AG20443 (cell line): ENCODE measurements at regions not wholly inside any gene's neighbourhood (a gene's known extent, or its start where the extent isn't known, plus 50 kb on each side); places are given as distances from the start of the nearest gene placed in this dataset.

Experiments
- DNase-seq: peaks from one replicate; pipeline ENCODE4 v3.0.0; 2012; ENCODE audit warnings: low spot score, mixed read lengths

DNA sequence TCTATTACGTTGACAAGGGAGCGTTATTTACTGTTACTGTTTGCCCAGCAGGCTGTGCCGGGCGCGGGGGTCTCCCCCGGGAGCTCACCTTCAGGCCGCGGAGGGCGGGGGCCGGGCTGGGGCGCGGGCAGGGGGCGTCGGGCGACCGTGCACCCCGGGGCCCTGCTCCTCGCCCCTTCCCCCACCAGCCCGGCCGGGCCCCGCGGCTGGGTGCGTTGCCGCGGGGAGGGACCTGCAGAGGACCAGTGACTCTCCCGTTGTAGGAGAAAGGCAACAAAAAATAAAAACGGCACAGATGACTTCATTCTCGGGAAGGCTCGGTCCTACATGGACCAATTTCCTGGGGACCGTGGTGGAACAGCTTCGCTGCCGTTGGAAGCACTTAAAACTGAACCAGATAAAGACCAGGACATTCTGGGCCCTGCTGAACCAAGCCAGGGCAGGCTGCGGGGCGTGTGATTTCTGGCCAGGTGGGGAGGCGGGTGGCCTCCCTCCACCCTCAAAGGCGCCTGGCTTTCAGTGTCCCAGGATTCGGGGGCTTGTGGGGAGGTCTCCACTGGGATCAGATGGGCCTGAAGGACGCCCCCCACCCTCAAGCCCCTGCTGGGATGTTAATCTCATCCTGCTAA lies 57.4 kb downstream of the IGLL1 start:
- peak; percentile 48 for DNase-seq

DNA sequence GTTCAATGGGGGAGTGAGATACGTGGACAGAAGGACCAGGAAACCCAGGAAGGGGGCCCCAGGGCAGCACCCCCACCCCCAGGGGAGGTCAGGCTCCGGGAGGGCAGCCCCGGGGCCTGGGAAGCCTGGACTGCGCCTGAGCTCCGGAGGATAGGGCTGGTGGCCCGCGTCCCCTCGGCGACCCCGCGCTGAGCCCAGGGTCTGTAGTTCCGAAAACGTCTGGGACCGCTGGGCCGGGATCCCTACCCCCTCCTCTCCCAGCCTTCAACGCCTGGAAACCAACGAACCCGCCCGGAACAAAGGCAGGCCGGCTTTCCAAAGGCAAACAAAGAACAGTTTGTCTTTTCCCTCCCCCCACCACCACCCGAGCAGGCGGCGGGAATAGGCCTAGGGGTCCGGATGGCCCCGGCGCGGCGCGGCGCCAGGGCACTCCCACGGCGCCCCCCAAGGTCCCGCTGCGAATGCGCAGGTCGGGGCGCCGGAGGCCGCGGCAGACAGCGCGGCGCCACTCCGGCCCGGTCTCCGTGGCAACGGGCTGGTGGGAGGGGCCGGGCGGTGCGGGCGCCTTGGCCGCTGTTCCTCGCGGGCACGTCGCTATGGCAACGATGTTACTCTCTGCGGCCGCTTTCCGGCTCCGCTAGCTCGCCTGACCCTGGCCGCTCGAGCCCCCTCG lies 58.5 kb downstream of the IGLL1 start:
- DNase-seq: peak; percentile 99

DNA sequence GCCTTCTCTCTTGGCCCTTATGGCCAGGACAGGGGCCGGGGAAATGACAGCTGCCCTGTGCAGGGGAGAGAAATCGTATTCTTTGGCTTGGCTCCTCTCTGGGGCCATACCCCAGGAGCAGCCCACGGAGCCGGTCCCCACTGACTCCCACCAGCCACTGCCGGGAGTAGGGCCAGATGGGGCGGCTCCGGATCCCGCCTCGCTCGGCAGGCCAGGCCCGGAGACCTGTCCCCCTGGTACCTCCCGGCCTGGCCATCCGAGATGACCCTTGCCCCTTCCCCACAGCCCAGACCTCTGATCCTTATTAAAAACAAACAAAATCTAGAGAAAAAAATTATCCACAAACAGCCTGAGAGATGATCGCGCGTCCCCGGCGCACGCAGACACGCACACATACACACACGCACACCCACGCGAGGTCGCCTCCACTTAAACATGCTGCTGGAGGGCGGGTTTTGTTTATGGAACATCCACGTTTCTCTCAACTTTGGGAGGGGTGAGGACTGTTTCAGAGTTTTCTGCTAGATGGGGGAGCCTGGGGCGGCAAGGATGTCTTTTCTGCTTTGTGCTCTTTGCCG lies 59.1 kb downstream of the IGLL1 start:
- peak; percentile 48 for DNase-seq

DNA sequence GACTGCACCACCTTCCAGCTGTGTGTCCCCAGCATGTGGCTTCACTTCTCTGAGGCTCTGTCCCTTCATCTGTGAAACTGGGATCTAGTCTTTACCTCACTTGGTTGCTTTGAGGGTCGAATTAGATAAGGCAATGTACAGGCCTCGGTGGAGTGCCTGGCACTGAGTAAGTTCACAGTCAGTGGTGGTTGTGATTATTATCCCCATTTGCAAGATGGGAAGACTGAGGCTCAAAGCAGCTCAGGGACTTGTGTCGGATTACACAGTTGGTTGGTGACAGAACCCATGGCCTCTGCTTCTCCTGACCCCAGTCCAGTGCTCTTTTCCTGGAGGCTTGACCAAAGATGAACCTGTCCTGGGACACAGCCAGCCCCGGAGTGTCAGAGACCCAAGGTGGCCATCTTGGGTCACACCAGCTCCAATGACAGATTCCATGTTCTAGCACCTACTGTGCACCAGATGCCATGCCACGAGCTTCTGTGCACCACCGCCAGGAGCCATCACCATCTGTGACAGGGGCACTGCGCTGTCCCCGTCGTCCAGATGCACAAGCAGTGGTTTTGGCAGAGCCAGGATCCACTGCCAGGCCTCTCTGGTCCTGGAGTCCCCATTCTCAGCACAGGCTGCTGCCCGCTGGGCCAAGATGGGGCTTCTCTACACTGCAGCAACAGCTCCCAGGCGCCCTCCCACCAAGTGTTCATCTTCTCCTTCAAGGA lies 60.5 kb downstream of the IGLL1 start:
- no peak for DNase-seq

DNA sequence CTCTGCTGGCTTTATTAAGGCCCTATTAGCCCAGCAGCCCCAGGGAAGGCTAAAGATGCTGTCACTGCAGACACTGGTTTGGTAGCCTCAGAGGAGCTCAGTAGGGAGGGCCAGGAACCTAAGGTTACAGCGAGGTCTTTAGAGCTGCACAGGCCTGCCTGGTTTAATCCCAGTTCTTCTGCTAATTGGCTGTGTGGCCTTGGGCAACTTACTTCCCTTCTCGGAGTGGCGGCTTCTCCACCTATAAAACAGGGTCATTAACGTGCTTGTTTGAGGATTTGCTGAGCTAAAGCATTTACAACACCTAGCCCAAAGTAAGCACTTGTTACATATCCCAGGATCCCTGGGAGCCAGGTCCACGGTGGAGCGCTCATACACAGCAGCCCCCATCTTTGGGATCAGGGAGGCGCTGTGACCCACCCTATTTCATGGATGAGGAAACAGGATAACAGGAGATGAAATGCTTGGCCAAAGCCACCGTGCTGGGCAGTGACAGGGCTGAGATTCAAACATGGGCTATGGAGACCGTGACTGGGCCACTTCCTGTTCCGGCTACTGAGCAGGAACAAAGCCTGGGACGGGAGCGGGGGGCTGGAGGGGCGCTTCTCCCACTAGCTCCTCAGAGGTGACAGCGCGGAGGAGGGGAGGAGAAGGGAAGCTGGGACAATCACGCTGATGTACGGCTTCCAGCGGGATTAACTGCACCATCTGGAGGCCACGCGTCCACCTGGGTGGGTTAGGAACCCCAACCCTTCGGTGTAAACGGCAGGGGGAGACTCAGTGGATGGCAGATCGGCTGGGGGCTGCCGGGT lies 61.5 kb downstream of the IGLL1 start:
- DNase-seq: no peak

DNA sequence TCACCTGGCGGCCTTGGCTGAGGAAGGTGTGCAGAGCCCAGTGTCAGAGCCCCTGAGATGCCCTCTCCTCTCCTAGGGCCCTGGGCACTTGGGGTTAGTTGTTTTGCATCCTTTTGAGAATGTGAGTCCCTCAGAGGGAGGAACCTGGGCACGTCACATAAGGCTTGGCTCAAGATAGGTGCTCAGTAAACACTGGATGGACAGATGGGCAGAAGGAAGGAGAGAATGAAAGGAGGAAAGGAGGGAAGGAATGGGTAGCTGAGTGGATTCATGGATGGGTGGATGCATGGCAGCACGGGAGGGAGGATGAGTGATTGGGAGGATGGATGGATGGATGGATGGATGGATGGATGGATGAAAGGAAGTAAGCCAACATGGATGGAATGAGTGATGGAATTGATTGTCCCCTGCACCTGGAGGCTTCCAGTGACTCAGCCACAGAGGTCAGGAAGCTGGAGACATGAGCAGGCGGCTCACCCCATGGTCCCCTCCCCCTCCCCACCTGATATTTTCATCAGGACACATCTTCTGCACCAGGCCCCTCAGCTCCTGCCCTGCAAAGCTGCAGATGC lies 62.2 kb downstream of the IGLL1 start:
- DNase-seq: no peak

DNA sequence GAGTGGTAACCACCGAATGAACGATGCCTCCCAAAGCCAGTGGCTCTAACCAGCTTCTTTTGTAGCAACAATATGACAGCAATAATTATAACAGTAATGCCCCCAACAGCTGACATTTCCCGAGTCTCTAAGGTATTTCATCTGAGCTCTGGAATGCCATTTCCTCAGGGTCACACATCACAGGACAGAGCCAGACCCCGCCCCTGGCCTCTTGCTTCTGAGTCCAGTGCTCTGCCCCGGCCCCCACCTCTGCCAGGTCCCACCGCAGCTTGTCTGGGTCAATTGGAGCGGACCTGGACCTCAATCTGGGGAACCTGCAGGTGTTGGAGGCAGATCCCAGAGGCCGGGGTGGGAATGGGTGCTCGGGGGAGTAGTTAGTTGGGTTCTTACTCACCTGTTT lies 63.8 kb downstream of the IGLL1 start:
- DNase-seq: no peak

DNA sequence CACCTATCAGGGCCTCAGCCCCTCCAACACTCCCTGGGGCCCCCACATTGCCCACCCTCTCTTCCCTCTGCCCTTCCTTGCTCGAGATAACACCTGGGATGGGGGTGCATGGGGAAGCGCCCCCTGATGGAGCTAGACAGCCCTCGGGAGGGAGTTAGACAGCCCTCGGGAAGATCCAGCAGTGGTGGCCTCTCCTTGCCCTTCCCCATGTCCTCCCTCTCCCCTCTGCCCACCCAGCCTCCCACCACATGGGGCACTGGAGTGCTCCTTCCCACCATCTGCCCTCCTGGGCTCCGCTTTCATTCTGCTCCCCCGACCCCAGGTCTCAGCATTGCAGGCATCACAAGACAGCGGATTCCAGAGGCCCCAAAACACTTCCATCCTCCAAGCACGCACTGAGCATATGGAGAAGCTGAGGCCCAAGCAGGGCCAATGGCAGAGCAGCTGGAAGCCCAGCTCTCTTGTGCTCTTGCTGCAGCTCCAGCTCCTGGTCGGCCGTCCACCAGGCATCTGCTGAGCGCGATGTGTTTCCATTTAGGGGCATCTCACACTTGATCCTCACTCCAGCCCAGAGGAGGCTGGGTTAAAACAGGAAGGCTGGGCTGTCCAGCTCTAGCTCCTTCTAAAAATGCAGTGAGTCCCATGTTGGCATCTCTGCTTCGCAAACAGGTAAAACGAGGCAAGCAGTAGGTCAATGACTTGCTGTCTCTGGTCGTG lies 65.6 kb downstream of the IGLL1 start:
- no peak for DNase-seq

DNA sequence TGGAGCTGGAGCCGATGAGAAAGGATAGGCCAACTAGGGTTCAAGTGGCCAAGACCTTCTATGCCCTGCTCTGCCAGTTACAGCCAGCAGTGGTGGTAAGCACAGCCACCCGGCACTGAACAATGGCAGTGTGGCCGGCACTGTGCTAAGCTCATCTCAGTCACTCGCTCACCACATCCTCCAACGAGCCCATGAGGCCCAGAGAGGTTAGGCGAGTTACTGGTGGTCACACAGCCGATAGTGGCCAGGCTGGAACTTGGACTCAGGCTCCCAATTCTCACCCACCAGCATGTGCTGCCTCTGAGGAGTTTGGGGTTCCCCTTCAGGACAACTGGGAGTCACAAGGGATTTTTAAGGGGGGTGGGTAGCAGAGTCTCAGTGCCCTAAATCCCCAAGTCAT lies 66.4 kb downstream of the IGLL1 start:
- DNase-seq: no peak

DNA sequence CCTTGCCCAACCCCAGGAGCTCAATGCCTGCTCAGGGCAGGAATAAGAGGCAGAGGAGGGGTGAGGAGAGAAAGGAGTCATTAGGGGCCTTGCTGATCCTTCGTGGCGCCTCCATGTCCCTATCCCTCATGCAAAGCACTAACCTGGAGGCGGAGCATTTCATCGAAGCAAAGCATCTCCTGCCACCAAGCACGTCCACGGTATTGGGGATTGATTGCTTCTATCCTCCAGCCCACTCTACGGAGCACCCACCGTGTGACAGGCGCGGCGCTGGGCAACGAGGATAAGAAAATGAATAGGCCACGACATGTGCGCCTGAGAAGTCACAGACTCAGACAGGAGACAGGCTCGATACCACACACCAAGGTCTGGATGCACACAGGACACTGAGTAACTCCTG lies 67.0 kb downstream of the IGLL1 start:
- no peak for DNase-seq

DNA sequence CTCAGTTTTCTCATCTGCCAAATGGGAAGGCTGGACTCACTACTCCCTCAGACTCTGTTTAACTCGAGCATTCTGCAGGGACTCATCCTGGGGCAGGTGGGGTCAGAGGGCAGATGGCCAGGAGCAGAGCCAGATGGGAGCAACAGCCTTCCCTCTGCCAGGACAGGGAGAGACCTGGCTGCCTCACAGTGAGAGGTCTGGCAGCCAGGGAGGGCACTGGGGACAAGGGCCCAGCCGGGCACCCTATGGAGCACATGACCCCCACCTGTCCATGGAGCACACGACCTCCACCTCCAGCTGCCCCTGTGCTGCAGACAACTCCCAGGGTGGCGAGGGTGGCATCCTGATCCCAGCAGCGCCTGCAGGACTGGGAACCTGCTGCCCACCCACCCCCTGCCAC lies 67.4 kb downstream of the IGLL1 start:
- no peak for DNase-seq

DNA sequence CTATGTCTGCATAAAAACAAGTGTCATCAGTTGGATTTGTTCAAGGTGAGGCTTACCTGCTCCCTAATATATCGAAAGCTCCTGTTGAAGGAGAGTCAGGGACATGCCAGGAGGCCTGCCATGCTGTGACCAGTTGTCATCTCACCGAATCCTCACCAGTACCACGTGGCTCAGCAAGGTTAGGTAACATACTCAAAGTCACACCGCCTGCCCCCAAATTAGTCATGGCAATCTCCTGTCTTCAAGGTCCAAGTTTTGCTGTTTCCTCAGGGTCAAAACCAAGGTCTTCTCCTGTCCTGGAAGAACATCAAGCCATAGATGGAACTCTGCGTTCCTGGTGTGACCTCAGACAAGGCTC lies 67.8 kb downstream of the IGLL1 start:
- no peak for DNase-seq

DNA sequence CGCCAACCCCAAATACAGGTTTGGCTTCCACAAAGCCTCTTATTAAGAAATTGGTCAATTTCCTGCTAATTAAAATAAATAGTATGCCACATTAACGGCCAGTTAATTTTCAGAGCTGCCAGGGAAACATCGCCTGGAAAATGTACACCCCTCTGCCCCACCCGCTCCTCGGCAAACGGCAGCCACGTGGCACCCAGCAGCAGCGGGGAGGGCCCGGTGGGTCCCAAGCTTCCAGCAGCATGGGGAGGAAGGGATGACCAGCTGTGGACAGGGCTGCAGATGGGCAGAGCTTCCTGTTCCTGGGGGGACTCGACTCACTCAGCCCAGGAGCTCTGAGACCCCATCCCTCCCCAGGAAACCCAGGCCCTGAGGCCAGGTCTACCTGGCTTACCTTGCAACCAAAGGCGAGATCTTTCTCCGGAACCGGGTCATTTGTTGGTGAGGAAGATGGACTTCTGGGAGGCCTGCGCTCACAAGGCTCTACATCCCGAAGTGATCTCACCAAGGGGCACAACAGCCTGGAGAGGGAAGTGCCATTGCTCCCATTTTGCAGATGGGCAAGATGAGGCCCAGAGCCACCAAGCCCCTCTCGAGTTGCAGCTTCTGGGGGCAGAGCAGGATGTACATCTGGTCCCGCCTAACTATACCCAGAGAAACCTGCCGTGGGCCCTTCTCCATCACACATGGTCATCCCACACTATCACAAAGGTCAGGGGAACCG lies 68.3 kb downstream of the IGLL1 start:
- DNase-seq: no peak

DNA sequence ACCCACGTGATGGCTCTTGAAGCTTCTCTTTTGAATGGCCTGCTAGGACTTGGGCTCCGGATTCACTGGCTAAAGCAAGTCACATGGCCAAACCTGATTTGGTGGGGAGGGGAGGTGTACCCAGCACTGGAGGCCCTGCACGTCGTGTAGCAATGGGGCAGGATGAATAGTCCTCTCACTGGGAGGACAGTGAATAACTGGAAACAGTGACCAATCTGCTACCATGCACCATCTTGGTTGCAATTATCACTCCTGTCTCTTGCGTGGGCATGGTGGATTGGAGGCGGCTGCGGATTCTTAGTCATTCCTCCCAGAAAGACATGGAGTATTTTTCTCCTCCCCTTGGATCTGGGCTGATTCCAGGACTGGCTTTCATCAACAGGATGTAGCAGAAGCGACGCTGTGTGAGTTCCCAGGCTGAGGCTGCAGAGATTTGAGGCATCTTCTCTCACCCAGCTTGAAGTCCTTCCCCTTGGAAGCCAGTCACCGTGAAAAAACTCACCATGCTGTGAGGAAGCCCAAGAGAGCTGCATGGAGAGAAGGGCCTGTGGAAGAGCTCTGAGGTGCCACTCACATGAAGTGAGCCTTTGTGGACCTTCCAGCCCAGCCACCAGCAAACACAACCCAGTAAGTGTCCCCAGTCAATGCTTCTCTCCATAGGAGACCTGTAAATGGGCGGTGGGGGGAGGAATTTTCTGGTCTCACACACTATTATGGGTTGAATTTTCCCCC lies 70.4 kb downstream of the IGLL1 start:
- no peak for DNase-seq

DNA sequence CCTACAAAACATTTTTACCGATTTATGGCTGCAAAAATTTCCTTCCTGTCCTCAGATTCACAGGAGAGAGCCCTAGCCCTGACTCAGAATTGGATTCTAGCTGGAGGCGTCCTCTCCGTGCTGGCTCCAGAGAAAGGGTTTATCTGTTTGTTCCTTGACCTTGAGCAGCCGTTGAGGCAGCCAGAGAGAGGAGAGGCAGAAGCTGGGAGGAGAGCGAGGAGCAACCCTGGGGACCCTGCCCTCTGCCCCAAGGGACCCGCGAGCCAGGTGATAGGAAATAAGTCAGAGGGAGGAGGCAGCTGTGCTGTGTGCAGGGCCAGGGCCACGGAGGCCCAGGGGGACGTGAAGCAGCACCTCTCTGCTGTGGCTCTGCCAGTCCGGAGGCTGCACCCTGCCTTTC lies 75.6 kb downstream of the IGLL1 start:
- DNase-seq: no peak

DNA sequence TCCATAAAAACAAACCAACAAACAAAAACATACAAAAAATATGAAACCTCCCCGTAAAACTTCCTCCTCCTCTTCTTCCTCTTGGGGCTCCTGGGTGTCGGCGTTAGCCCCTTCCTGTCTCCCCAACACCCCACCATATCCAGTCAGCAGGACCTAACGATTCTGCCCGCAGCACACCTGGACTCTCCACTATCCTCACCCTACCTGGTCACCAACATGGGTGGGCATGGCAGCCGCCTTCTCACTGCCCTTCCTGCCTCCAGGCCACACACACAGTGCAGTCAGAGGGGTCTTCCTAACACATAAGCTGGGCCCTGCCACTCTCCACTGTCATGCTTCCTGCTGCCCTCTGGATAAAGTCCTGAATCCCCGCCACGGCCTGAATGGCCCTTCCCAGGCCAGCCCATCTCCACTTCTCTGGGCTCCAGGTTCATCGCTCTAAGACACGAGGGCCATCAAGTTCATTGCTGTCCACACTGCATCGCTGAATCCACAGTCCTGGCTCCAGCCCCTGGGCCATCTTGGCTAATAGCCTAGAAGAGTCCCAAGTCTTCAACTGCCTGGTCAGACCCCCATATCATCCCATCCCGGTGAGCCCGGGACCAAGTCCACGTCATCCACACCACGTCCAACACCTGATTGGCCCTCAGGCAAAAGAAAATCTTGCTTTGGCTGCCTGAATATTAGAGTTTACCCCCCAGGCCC lies 76.2 kb downstream of the IGLL1 start:
- no peak for DNase-seq

DNA sequence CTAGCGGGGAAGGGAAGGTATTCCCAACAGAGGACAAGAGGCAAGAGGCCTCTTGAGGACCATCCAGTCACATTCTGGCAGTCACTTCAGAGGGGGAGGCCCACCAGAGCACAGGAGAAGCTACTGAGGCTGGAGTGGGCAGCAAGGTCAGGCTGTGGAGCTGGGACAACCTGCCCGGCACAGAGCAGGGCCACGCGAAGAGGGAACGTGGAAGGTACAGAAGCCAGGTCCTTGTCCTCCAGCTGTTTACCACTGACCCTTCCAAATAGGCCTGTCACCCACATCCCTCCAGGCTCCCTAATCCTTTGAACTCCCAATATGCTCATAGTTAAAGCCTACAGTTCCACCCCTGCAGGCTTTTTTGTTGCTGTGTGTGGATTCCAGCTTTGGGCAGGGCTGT lies 76.9 kb downstream of the IGLL1 start:
- DNase-seq: no peak

DNA sequence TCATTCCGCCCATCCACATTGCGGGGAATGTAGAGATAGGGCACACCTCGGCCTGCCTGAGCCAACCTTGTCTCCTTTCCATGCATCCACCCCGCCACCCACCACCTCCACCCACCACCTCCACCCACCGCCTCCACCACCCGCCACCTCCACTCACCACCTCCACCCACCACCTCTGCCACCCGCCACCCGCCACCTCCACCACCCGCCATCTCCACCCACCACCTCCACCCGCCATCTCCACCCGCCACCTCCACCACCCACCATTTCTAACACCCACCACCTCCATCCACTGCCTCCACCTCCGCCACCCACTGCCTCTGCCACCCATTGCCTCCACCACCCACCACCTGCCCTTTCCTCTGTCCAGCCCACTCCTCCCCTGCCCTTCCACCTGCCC lies 78.4 kb downstream of the IGLL1 start:
- no peak for DNase-seq

DNA sequence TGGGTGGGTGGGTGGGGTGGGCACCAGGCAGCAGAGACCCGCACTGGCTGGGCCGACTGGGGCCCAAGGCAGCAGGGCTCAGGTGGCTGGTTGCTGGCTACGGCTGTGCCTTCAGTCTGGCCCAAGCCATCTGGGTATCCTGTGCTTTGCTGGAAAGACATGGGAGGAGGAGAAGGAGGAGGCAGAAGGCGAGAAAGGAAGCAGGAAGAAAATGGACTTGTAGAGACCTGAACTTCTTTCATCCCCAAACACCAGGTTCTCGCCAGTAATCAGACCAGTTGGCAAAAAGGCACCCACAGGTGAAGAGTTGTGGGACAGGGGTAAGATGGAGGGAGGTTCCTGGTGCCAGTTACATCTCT lies 78.8 kb downstream of the IGLL1 start:
- no peak for DNase-seq
